ENCODE measurements at regions not wholly inside any gene's neighbourhood (a gene's known extent, or its start where the extent isn't known, plus 50 kb on each side); places are given as distances from the start of the nearest gene placed in this dataset.

- Mint-ChIP-seq H3K27me3 (ENCODE audit: insufficient read depth, unreplicated experiment) (no peaks in the 10 kb centered on the region), H3K27ac (ENCODE audit: unreplicated experiment) (no peak overlapping the region), H3K4me3 (ENCODE audit: unreplicated experiment) (no peak overlapping the region), H3K36me3 (ENCODE audit: insufficient read depth, unreplicated experiment) (peaks cover 4% of the 10 kb centered on the region), H3K9me3 (ENCODE audit: unreplicated experiment) (peaks cover 8% of the 10 kb centered on the region), H3K4me1 (ENCODE audit: low read depth, unreplicated experiment) (peaks cover 6% of the 10 kb centered on the region)
- H3K4me1 ChIP-seq: peaks cover 12% of the 10 kb centered on the region
- no peaks in the 10 kb centered on the region; the same call in 1 of the 2 replicates for H3K9me3 ChIP-seq
- no TSS peak for BruUV-seq (replicated peaks)
- ChIA-PET POLR2A (no interaction called here), CTCF (no interaction called here)
- intact Hi-C loops (cut with micrococcal nuclease; ENCODE audit: unreplicated experiment): no loop called here
- no peaks in the 10 kb centered on the region for H3K27me3 ChIP-seq (replicated peaks; ENCODE audit: control insufficient read depth, insufficient read depth, low read length)
- H3K4me3 ChIP-seq (ENCODE audit: low read depth, low read length): no peak overlapping the region
- no peaks in the 10 kb centered on the region for H3K36me3 ChIP-seq (ENCODE audit: control insufficient read depth, insufficient read depth, low read length)
- DNase-seq: no peak
- TF ChIP-seq, protein P1, sequence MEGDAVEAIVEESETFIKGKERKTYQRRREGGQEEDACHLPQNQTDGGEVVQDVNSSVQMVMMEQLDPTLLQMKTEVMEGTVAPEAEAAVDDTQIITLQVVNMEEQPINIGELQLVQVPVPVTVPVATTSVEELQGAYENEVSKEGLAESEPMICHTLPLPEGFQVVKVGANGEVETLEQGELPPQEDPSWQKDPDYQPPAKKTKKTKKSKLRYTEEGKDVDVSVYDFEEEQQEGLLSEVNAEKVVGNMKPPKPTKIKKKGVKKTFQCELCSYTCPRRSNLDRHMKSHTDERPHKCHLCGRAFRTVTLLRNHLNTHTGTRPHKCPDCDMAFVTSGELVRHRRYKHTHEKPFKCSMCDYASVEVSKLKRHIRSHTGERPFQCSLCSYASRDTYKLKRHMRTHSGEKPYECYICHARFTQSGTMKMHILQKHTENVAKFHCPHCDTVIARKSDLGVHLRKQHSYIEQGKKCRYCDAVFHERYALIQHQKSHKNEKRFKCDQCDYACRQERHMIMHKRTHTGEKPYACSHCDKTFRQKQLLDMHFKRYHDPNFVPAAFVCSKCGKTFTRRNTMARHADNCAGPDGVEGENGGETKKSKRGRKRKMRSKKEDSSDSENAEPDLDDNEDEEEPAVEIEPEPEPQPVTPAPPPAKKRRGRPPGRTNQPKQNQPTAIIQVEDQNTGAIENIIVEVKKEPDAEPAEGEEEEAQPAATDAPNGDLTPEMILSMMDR (IDR thresholded peaks at IDR 0.05; ENCODE audit: insufficient read depth in 1 of 2, low read depth in 1 of 2, low read length in 1 of 2, severe bottlenecking in 1 of 2, unreplicated experiment in 1 of 2): no peak
These were observed 208.7 kb upstream of the ZNF32 start for GRCh38 chr10:43857206-43857930.

GRCh38 chr10:43856299-43856698, 207.6 kb upstream of the ZNF32 start:
- no peaks in the 10 kb centered on the region for H3K36me3 ChIP-seq (ENCODE audit: control insufficient read depth, insufficient read depth, low read length)
- no peak overlapping the region for H3K4me3 Mint-ChIP-seq (ENCODE audit: unreplicated experiment)

GRCh38 chr10:43855667-43856210, 207.1 kb upstream of the ZNF32 start:
- H3K4me3 Mint-ChIP-seq (ENCODE audit: unreplicated experiment): no peak overlapping the region
- BruUV-seq (replicated peaks): no TSS peak
- H3K9me3 ChIP-seq: no peaks in the 10 kb centered on the region
- H3K36me3 ChIP-seq (ENCODE audit: control insufficient read depth, insufficient read depth, low read length): no peaks in the 10 kb centered on the region
- H3K36me3 Mint-ChIP-seq (ENCODE audit: insufficient read depth, unreplicated experiment): no peaks in the 10 kb centered on the region
- no peak overlapping the region for H3K27ac Mint-ChIP-seq (ENCODE audit: unreplicated experiment)
- TF ChIP-seq, protein P1 (IDR thresholded peaks at IDR 0.05; ENCODE audit: insufficient read depth in 1 of 2, low read depth in 1 of 2, low read length in 1 of 2, severe bottlenecking in 1 of 2, unreplicated experiment in 1 of 2): no peak
- no peaks in the 10 kb centered on the region for H3K27me3 Mint-ChIP-seq (ENCODE audit: insufficient read depth, unreplicated experiment)
- ChIA-PET POLR2A (no interaction called here), CTCF (no interaction called here)
- no peak for DNase-seq
- peaks cover 11% of the 10 kb centered on the region for H3K4me1 ChIP-seq
- intact Hi-C loops (cut with micrococcal nuclease; ENCODE audit: unreplicated experiment): no loop called here
- H3K27me3 ChIP-seq (replicated peaks; ENCODE audit: control insufficient read depth, insufficient read depth, low read length): no peaks in the 10 kb centered on the region
- no peaks in the 10 kb centered on the region for H3K9me3 Mint-ChIP-seq (ENCODE audit: unreplicated experiment)
- no peaks in the 10 kb centered on the region for H3K4me1 Mint-ChIP-seq (ENCODE audit: low read depth, unreplicated experiment)
- H3K4me3 ChIP-seq (ENCODE audit: low read depth, low read length): no peak overlapping the region

More at GRCh38 chr10:43856299-43856698, 207.6 kb upstream of the ZNF32 start:
- Mint-ChIP-seq H3K27ac (ENCODE audit: unreplicated experiment) (no peak overlapping the region), H3K4me1 (ENCODE audit: low read depth, unreplicated experiment) (no peaks in the 10 kb centered on the region), H3K36me3 (ENCODE audit: insufficient read depth, unreplicated experiment) (no peaks in the 10 kb centered on the region), H3K27me3 (ENCODE audit: insufficient read depth, unreplicated experiment) (no peaks in the 10 kb centered on the region), H3K9me3 (ENCODE audit: unreplicated experiment) (no peaks in the 10 kb centered on the region)
- CTCF ChIA-PET: no interaction called here
- no peak overlapping the region for H3K4me3 ChIP-seq (ENCODE audit: low read depth, low read length)
- no TSS peak for BruUV-seq (replicated peaks)
- TF ChIP-seq, protein P1 (IDR thresholded peaks at IDR 0.05; ENCODE audit: insufficient read depth in 1 of 2, low read depth in 1 of 2, low read length in 1 of 2, severe bottlenecking in 1 of 2, unreplicated experiment in 1 of 2): no peak
- peaks cover 11% of the 10 kb centered on the region for H3K4me1 ChIP-seq
- intact Hi-C loops (cut with micrococcal nuclease; ENCODE audit: unreplicated experiment): no loop called here
- POLR2A ChIA-PET: no interaction called here
- DNase-seq: no peak
- no peaks in the 10 kb centered on the region for H3K27me3 ChIP-seq (replicated peaks; ENCODE audit: control insufficient read depth, insufficient read depth, low read length)
- H3K9me3 ChIP-seq: no peaks in the 10 kb centered on the region
